IMR-90 (cell line): ENCODE measurements at regions not wholly inside any gene's neighbourhood (a gene's known extent, or its start where the extent isn't known, plus 50 kb on each side); places are given as distances from the start of the nearest gene placed in this dataset.

Experiments
- ATAC-seq: fragments of 200-7000 bp; cut with Tn5 transposase; 2 replicates; pipeline ENCODE4 v1.9.1; 2020; ENCODE audit warnings: low read depth, mild to moderate bottlenecking, moderate library complexity
- BruUV-seq: library from RNA; stranded (reverse); fragments of 400-500 nt; replicated peaks from 2 replicates; lab custom pipeline; 2021; lab: Mats Ljungman, UMichigan
- CTCF ChIA-PET: fragments of 300-600 bp; formaldehyde crosslinking; extraction: SDS; loops from one replicate; lab custom pipeline; 2021; ENCODE audit warnings: antibody characterized with exemption; lab: Yijun Ruan, JAX
- POLR2A ChIA-PET: fragments of 300-600 bp; sonication (Branson Sonifier 250); formaldehyde crosslinking; loops from one replicate; lab custom pipeline; 2022; ENCODE audit warnings: antibody characterized with exemption; ENCODE audit not compliant: unreplicated experiment; lab: Charles Lee
- DNase-seq: peaks from one replicate; pipeline ENCODE4 v3.0.0; 2013
- H2AFZ ChIP-seq: replicated peaks from 2 replicates; pipeline ENCODE3; 2013; ENCODE audit warnings: low read length, mild to moderate bottlenecking; ENCODE audit not compliant: poor library complexity
- H2AK5ac ChIP-seq: 2 replicates; pipeline ENCODE4 v1.6.1; 2013; ENCODE audit warnings: low read depth, low read length, inconsistent platforms
- H2AK9ac ChIP-seq: replicated peaks from 2 replicates; pipeline ENCODE3; 2013; ENCODE audit warnings: mild to moderate bottlenecking, low read depth, low read length, moderate library complexity; ENCODE audit not compliant: poor library complexity
- H2BK120ac ChIP-seq: 2 replicates; pipeline ENCODE4 v1.6.1; 2013; ENCODE audit warnings: low read depth, low read length, inconsistent platforms
- H2BK15ac ChIP-seq: 3 replicates; pipeline ENCODE4 v1.6.1; 2013; ENCODE audit warnings: low read depth, low read length, inconsistent platforms
- H2BK20ac ChIP-seq: 2 replicates; pipeline ENCODE4 v1.6.1; 2013; ENCODE audit warnings: low read depth, mild to moderate bottlenecking, inconsistent platforms, low read length, moderate library complexity
- H2BK5ac ChIP-seq: 2 replicates; pipeline ENCODE4 v1.6.1; 2013; ENCODE audit warnings: mild to moderate bottlenecking, low read depth, low read length, inconsistent platforms; ENCODE audit not compliant: poor library complexity, severe bottlenecking
- H3K14ac ChIP-seq: replicated peaks from 2 replicates; pipeline ENCODE4 v1.6.1; 2013; ENCODE audit warnings: low read depth, low read length, inconsistent platforms
- H3K18ac ChIP-seq: 2 replicates; pipeline ENCODE4 v1.6.1; 2013; ENCODE audit warnings: low read depth, low read length, control low read depth
- H3K23ac ChIP-seq: 2 replicates; pipeline ENCODE4 v1.6.1; 2013; ENCODE audit warnings: low read depth, low read length, inconsistent platforms
- H3K27ac ChIP-seq: 2 replicates; pipeline ENCODE4 v1.5.1; 2013; ENCODE audit warnings: mild to moderate bottlenecking, control low read depth, low read length; ENCODE audit not compliant: insufficient read depth
- H3K27me3 ChIP-seq: 2 replicates; pipeline ENCODE4 v1.6.1; 2013; ENCODE audit warnings: low read length; ENCODE audit not compliant: control insufficient read depth, insufficient read depth
- H3K36me3 ChIP-seq: 2 replicates; pipeline ENCODE4 v1.6.1; 2013; ENCODE audit warnings: low read length, mixed read lengths; ENCODE audit not compliant: control insufficient read depth, insufficient read depth
- H3K4ac ChIP-seq: 2 replicates; pipeline ENCODE4 v1.6.1; 2013; ENCODE audit warnings: low read depth, low read length, inconsistent platforms
- H3K4me1 ChIP-seq: 2 replicates; pipeline ENCODE4 v1.6.1; 2013; ENCODE audit warnings: low read length, mixed read lengths; ENCODE audit not compliant: control insufficient read depth, insufficient read depth
- H3K4me2 ChIP-seq: 2 replicates; pipeline ENCODE4 v1.6.1; 2013; ENCODE audit warnings: low read depth, mild to moderate bottlenecking, control low read depth, low read length, moderate library complexity
- H3K4me3 ChIP-seq: 2 replicates; pipeline ENCODE4 v1.5.1; 2013; ENCODE audit warnings: low read depth, mild to moderate bottlenecking, control low read depth, low read length, moderate library complexity; ENCODE audit not compliant: insufficient read depth
- H3K56ac ChIP-seq: 2 replicates; pipeline ENCODE4 v1.6.1; 2013; ENCODE audit warnings: low read length, inconsistent platforms; ENCODE audit not compliant: insufficient read depth; ENCODE audit errors: extremely low read depth
- H3K79me1 ChIP-seq, 2 experiments: 2 replicates each; pipeline ENCODE4 v1.6.1; 2013; ENCODE audit warnings: low read length in 2 of 2, inconsistent platforms in 1 of 2, low read depth in 1 of 2
- H3K9ac ChIP-seq: 2 replicates; pipeline ENCODE4 v1.6.1; 2013; ENCODE audit warnings: low read depth, low read length, control low read depth
- H3K9me1 ChIP-seq: 2 replicates; pipeline ENCODE4 v1.6.1; 2013; ENCODE audit warnings: low read length, inconsistent platforms; ENCODE audit not compliant: insufficient read depth
- H3K9me3 ChIP-seq: 2 replicates; pipeline ENCODE4 v1.6.1; 2013; ENCODE audit warnings: low read length; ENCODE audit not compliant: control insufficient read depth, insufficient read depth
- H4K20me1 ChIP-seq: 2 replicates; pipeline ENCODE4 v1.6.1; 2013; ENCODE audit warnings: low read length, inconsistent platforms; ENCODE audit not compliant: insufficient read depth
- H4K5ac ChIP-seq: 2 replicates; pipeline ENCODE4 v1.6.1; 2013; ENCODE audit warnings: mild to moderate bottlenecking, low read depth, low read length, control low read depth
- H4K8ac ChIP-seq, 2 experiments: 2 replicates each; pipeline ENCODE4 v1.6.1; 2013; ENCODE audit warnings: low read depth in 2 of 2, low read length in 2 of 2, control low read depth in 1 of 2, inconsistent platforms in 1 of 2
- H4K91ac ChIP-seq: 2 replicates; pipeline ENCODE4 v1.6.1; 2013; ENCODE audit warnings: low read depth, low read length, inconsistent platforms; ENCODE audit not compliant: insufficient read depth
- BHLHE40 ChIP-seq: fragments of 150-350 bp; IDR thresholded peaks from 2 replicates; pipeline ENCODE4 v1.6.1; 2016; ENCODE audit warnings: mild to moderate bottlenecking, low read depth, low read length
- CEBPB ChIP-seq: IDR thresholded peaks from 2 replicates; pipeline ENCODE4 v1.6.1; 2012; ENCODE audit warnings: low read depth, low read length, improper control_type of control experiment
- CHD1 ChIP-seq: IDR thresholded peaks from 2 replicates; pipeline ENCODE4 v1.6.1; 2012; ENCODE audit warnings: low read depth, low read length, improper control_type of control experiment
- FOS ChIP-seq: fragments of 150-350 bp; IDR thresholded peaks from 2 replicates; pipeline ENCODE4 v1.6.1; 2016; ENCODE audit warnings: low read depth, low read length
- MAFK ChIP-seq: IDR thresholded peaks from 2 replicates; pipeline ENCODE4 v1.6.1; 2012; ENCODE audit warnings: low read depth, low read length, improper control_type of control experiment
- MAZ ChIP-seq: IDR thresholded peaks from 2 replicates; pipeline ENCODE4 v1.6.1; 2012; ENCODE audit warnings: low read depth, mild to moderate bottlenecking, low read length, improper control_type of control experiment, moderate library complexity, borderline replicate concordance
- MXI1 ChIP-seq: IDR thresholded peaks from 2 replicates; pipeline ENCODE4 v1.6.1; 2012; ENCODE audit warnings: low read depth, mild to moderate bottlenecking, low read length, moderate library complexity, borderline replicate concordance
- NFE2L2 ChIP-seq: fragments of 150-350 bp; IDR thresholded peaks from 2 replicates; pipeline ENCODE4 v1.6.1; 2016; ENCODE audit warnings: low read depth, mild to moderate bottlenecking, low read length
- POLR2A ChIP-seq: IDR thresholded peaks from 2 replicates; pipeline ENCODE4 v1.6.1; 2012; ENCODE audit warnings: mild to moderate bottlenecking, low read depth, low read length
- RAD21 ChIP-seq: IDR thresholded peaks from 2 replicates; pipeline ENCODE4 v1.6.1; 2012; ENCODE audit warnings: low read length, improper control_type of control experiment
- RCOR1 ChIP-seq: IDR thresholded peaks from 2 replicates; pipeline ENCODE4 v1.6.1; 2012; ENCODE audit warnings: mild to moderate bottlenecking, low read length, improper control_type of control experiment; ENCODE audit not compliant: insufficient replicate concordance
- RFX5 ChIP-seq: IDR thresholded peaks from 2 replicates; pipeline ENCODE4 v1.8.0; 2012; ENCODE audit warnings: low read depth, mild to moderate bottlenecking, low read length, moderate library complexity
- SMC3 ChIP-seq: fragments of 150-350 bp; IDR thresholded peaks from 2 replicates; pipeline ENCODE4 v1.6.1; 2016; ENCODE audit warnings: low read depth, mild to moderate bottlenecking, antibody characterized with exemption, low read length, moderate library complexity
- WGBS, 2 experiments: methylation state at CpG; one replicate each; pipeline versions ENCODE4 v1.1.5 to v1.1.7; 2013; ENCODE audit warnings: missing lambda C conversion rate in 2 of 2; ENCODE audit not compliant: insufficient read length in 1 of 2; ENCODE audit errors: extremely low coverage in 2 of 2; 5-methylcytosine and 5-hydroxymethylcytosine counted together
- dilution Hi-C: fragments of 300-500 bp; cut with HindIII; formaldehyde crosslinking; loops from one replicate; pipeline ENCODE4 v1.14.3; 2018; ENCODE audit warnings: low sequenced_read_pairs; ENCODE audit not compliant: unreplicated experiment
- in situ Hi-C: fragments of 300-500 bp; cut with MboI; formaldehyde crosslinking; loops from 3 replicates; pipeline ENCODE4 v1.14.3; 2019; ENCODE audit warnings: low sequenced_read_pairs, inconsistent platforms, mixed read lengths
- intact Hi-C: fragments of 100-400 bp; cut with micrococcal nuclease; formaldehyde crosslinking; loops from 2 replicates; pipeline ENCODE4 v1.10.0; 2022
- TF ChIP-seq, protein P1 (sequence below): conservative IDR thresholded peaks from 2 replicates; pipeline ENCODE4 v1.5.1; 2012; ENCODE audit warnings: mild to moderate bottlenecking, low read depth, low read length, improper control_type of control experiment
- TF ChIP-seq, protein P2 (sequence below): fragments of 150-350 bp; IDR thresholded peaks from 2 replicates; pipeline ENCODE4 v1.6.1; 2017; ENCODE audit warnings: mild to moderate bottlenecking, antibody characterized with exemption, low read length, low read depth
- TF ChIP-seq, protein P3 (sequence below): fragments of 150-350 bp; IDR thresholded peaks from 2 replicates; pipeline ENCODE4 v1.6.1; 2016; ENCODE audit warnings: low read depth, mild to moderate bottlenecking, low read length, moderate library complexity, borderline replicate concordance

DNA sequence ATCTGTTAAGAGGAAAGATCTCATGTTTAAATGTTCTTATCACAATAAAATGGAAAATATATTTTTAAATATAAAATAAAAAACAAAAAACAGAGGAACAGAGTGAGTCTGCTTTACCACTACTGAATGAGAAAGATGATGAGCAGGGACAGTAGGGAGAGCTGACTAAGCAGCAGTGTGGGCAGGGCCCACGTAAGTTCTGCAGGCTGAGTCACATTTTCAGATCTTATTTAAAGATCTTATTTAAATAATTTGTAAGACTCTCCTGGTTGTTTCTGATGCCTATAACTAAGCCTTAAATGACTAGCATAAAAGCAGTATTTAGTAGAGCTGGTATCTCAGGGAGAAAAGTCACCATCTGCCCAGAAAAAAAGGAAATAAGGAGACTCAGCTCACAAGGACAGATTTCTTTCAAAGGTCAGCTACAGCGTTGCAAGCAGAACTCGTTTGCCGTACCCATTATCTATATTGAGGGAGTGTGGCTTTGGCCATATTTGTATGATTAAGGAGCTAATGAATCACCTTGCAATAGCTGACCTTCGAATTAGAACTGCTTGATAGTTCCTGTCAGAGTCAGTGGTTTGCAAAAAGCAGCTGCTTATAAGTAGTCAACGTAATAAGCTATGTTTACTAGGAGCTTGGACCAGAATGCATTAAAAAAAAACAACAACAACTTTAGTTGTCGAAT lies 322.1 kb upstream of the CHAC2 start:
- Histone ChIP-seq H4K20me1 (no peaks in the 10 kb centered on the region), H3K18ac (no peak overlapping the region), H2BK15ac (no peak overlapping the region), H3K9me3 (no peaks in the 10 kb centered on the region), H2AK5ac (no peak overlapping the region), H4K91ac (no peak overlapping the region), H4K5ac (no peak overlapping the region), H3K27ac (no peak overlapping the region), H2BK120ac (no peak overlapping the region), H2BK5ac (no peak overlapping the region), H3K56ac (no peak overlapping the region), H3K23ac (no peak overlapping the region), H3K4me3 (no peak overlapping the region), H2AK9ac (no peak overlapping the region), H4K8ac (no peak overlapping the region), H3K4me1 (peaks cover 3% of the 10 kb centered on the region), H3K9ac (no peak overlapping the region), H2AFZ (no peak overlapping the region), H3K9me1 (no peaks in the 10 kb centered on the region), H3K4me2 (peak overlapping the region; percentile 60; the same call in 1 of the 2 replicates), H3K79me1 (no peaks in the 10 kb centered on the region), H3K4ac (no peak overlapping the region), H3K36me3 (no peaks in the 10 kb centered on the region), H3K14ac (no peak overlapping the region), H2BK20ac (no peak overlapping the region), H3K27me3 (no peaks in the 10 kb centered on the region)
- in situ Hi-C loops = no loop called here
- intact Hi-C loops = no loop called here
- WGBS, 2 experiments = no CpG with 5 or more reads among the region's 7 CpGs
- ATAC-seq (peak; percentile 95), DNase-seq (peak; percentile 74)
- BruUV-seq = no TSS peak
- CTCF ChIA-PET = interaction anchor here (0.8 kb wide), 1 partner anchor 17 kb away, joined by 4 read pairs; no protein-coding TSS in a partner anchor
- dilution Hi-C loops = no loop called here
- POLR2A ChIA-PET = no interaction called here
- TF ChIP-seq SMC3 (no peak), BHLHE40 (no peak), RCOR1 (no peak), MXI1 (no peak), MAZ (no peak), NFE2L2 (no peak), RFX5 (no peak), RAD21 (no peak), FOS (0 out of 2 replicates have a peak, but pooled peaks have one; percentile 17), MAFK (peak; percentile 59; the same call in 1 of the 2 replicates), CEBPB (no peak), POLR2A (no peak), CHD1 (no peak)
- TF ChIP-seq, protein P1, sequence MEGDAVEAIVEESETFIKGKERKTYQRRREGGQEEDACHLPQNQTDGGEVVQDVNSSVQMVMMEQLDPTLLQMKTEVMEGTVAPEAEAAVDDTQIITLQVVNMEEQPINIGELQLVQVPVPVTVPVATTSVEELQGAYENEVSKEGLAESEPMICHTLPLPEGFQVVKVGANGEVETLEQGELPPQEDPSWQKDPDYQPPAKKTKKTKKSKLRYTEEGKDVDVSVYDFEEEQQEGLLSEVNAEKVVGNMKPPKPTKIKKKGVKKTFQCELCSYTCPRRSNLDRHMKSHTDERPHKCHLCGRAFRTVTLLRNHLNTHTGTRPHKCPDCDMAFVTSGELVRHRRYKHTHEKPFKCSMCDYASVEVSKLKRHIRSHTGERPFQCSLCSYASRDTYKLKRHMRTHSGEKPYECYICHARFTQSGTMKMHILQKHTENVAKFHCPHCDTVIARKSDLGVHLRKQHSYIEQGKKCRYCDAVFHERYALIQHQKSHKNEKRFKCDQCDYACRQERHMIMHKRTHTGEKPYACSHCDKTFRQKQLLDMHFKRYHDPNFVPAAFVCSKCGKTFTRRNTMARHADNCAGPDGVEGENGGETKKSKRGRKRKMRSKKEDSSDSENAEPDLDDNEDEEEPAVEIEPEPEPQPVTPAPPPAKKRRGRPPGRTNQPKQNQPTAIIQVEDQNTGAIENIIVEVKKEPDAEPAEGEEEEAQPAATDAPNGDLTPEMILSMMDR = no peak
- TF ChIP-seq, protein P2, sequence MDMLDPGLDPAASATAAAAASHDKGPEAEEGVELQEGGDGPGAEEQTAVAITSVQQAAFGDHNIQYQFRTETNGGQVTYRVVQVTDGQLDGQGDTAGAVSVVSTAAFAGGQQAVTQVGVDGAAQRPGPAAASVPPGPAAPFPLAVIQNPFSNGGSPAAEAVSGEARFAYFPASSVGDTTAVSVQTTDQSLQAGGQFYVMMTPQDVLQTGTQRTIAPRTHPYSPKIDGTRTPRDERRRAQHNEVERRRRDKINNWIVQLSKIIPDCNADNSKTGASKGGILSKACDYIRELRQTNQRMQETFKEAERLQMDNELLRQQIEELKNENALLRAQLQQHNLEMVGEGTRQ = no peak
- TF ChIP-seq, protein P3, sequence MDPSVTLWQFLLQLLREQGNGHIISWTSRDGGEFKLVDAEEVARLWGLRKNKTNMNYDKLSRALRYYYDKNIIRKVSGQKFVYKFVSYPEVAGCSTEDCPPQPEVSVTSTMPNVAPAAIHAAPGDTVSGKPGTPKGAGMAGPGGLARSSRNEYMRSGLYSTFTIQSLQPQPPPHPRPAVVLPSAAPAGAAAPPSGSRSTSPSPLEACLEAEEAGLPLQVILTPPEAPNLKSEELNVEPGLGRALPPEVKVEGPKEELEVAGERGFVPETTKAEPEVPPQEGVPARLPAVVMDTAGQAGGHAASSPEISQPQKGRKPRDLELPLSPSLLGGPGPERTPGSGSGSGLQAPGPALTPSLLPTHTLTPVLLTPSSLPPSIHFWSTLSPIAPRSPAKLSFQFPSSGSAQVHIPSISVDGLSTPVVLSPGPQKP = no peak
